Gastrocnemius medialis (tissue), 4 donors: ENCODE measurements at regions not wholly inside any gene's neighbourhood (a gene's known extent, or its start where the extent isn't known, plus 50 kb on each side); places are given as distances from the start of the nearest gene placed in this dataset.
A peak's percentile ranks its signal among the peaks of the same experiment; 100 is the strongest.

ENCODE experiments used
- ATAC-seq, 2 donors: fragments of 150-250 bp; one replicate each; pipeline ENCODE4 v1.9.1; 2016
- DNase-seq, 2 donors: peaks; one replicate each; pipeline ENCODE4 v3.0.0-alpha.2; 2019
- H3K27ac ChIP-seq, 4 donors: fragments of 200-600 bp; sonication (generic); 1 replicate in 1 of 4; 2 replicates in 3 of 4; pipeline ENCODE4 v1.5.1; 2016 to 2018; ENCODE audit warnings: mild to moderate bottlenecking in 2 of 4, moderate library complexity in 1 of 4
- H3K27me3 ChIP-seq, 3 donors: fragments of 200-600 bp; sonication (generic) in 2 of 3; 1 replicate in 1 of 3; 2 replicates in 2 of 3; pipeline versions ENCODE4 v1.5.1 to v1.6.0; 2016 to 2019; ENCODE audit warnings: mild to moderate bottlenecking in 1 of 3, moderate library complexity in 1 of 3
- H3K36me3 ChIP-seq, 2 donors: fragments of 200-600 bp; sonication (generic) in 1 of 2; one replicate each; pipeline ENCODE4 v1.5.1; 2017 to 2018
- H3K4me1 ChIP-seq, 2 donors: fragments of 200-600 bp; sonication (generic) in 1 of 2; one replicate each; pipeline ENCODE4 v1.5.1; 2016 to 2017; ENCODE audit warnings: mild to moderate bottlenecking in 2 of 2
- H3K4me3 ChIP-seq, 4 donors: fragments of 200-600 bp; sonication (generic) in 3 of 4; 1 replicate in 1 of 4; 2 replicates in 3 of 4; pipeline ENCODE4 v1.5.1; 2016 to 2019; ENCODE audit warnings: mild to moderate bottlenecking in 2 of 4
- H3K9me3 ChIP-seq, 3 donors: fragments of 200-600 bp; sonication (generic) in 2 of 3; 1 replicate in 1 of 3; 2 replicates in 2 of 3; pipeline ENCODE4 v1.5.1; 2016 to 2019
- POLR2A ChIP-seq, 2 donors: fragments of 450-650 bp; IDR thresholded peaks; one replicate each; pipeline ENCODE4 v1.6.1; 2017; ENCODE audit warnings: antibody characterized with exemption in 2 of 2, mild to moderate bottlenecking in 2 of 2, moderate library complexity in 2 of 2
- in situ Hi-C, 4 donors: fragments of 200-750 bp; cut with MboI; loops; one replicate each; pipeline versions ENCODE4 v1.15.0 to v1.8.0; 2017; ENCODE audit warnings: low sequenced_read_pairs in 4 of 4
- intact Hi-C: fragments of 100-400 bp; cut with DNase I; formaldehyde crosslinking; loops from one replicate; pipeline ENCODE4 v1.15.1; 2023; ENCODE audit warnings: low total_unique reads
- TF ChIP-seq, protein P1 (sequence below), 5 experiments: fragments of 450-650 bp in 3 of 5; fragments of 200-600 bp in 2 of 5; sonication (generic) in 2 of 5; IDR thresholded peaks in 4 of 5; conservative IDR thresholded peaks in 1 of 5; 1 replicate in 4 of 5; 2 replicates in 1 of 5; pipeline ENCODE4 v1.5.1; 2016 to 2019; ENCODE audit warnings: antibody characterized with exemption in 5 of 5, mild to moderate bottlenecking in 3 of 5, moderate library complexity in 3 of 5

DNA sequence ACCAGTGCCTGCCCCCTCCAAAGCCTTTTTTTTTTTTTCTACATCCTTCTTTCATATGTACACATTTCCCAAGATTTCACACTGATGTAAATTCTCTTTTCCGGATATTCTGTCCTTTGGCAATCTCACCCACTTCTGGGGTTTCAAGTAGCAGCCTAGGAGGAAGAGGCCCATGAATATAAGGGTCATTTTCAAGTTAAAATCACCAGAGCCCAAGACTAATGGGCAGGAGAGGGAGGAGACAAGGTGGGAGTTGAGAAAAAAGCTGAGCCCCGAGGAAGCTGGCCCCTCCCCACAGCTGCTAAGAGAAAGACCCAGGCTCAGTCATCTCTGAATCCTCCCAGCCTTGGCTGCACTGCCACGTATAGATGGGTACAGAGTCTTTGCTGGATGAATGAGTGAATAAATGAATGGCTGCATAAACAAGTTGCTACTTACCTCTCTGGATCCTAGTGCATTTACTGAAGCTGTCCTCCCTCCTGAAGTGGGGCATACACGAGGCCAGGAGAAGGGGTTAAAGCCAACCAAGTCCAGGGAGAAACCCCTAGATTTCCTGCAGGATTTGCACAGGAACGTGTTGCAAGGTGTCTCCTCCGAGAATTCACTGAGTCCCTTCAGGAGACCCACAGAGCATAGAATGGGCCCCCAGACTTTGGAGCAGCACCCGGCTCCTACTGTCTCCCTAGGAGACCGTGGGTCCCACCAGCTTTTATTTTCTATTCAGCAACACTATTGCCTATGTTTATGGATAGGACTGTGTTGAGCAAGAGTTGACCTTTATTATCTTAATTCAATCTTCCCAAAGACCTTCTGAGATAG lies 100.8 kb upstream of the LIPC start:
- no peaks in the 10 kb centered on the region for H3K9me3 ChIP-seq
- no peak for TF ChIP-seq POLR2A (IDR thresholded peaks at IDR 0.05)
- TF ChIP-seq, protein P1, sequence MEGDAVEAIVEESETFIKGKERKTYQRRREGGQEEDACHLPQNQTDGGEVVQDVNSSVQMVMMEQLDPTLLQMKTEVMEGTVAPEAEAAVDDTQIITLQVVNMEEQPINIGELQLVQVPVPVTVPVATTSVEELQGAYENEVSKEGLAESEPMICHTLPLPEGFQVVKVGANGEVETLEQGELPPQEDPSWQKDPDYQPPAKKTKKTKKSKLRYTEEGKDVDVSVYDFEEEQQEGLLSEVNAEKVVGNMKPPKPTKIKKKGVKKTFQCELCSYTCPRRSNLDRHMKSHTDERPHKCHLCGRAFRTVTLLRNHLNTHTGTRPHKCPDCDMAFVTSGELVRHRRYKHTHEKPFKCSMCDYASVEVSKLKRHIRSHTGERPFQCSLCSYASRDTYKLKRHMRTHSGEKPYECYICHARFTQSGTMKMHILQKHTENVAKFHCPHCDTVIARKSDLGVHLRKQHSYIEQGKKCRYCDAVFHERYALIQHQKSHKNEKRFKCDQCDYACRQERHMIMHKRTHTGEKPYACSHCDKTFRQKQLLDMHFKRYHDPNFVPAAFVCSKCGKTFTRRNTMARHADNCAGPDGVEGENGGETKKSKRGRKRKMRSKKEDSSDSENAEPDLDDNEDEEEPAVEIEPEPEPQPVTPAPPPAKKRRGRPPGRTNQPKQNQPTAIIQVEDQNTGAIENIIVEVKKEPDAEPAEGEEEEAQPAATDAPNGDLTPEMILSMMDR (IDR thresholded peaks at IDR 0.05 in 4 of 5, conservative IDR thresholded peaks at IDR 0.05 in 1 of 5) = no peak
- no peaks in the 10 kb centered on the region for H3K36me3 ChIP-seq
- DNase-seq (no peak), ATAC-seq (no peak)
- intact Hi-C loops = loop anchor here (2.0 to 5.0 kb wide), 2 partner anchors 84 to 602 kb away; partner anchors contain the start of gene SLTM
- H3K27ac ChIP-seq = peak overlapping the region; percentile 90 to 97 (median 92)
- in situ Hi-C loops = loop anchor here in 2 of 4 donors (25.0 kb wide), 1 partner anchor 94 kb away; no protein-coding TSS in a partner anchor
- peaks cover 44% of the 10 kb centered on the region in 2 donors for H3K4me1 ChIP-seq
- peak overlapping the region in 1 of 4 donors; percentile 3 for H3K4me3 ChIP-seq
- H3K27me3 ChIP-seq = no peaks in the 10 kb centered on the region

DNA sequence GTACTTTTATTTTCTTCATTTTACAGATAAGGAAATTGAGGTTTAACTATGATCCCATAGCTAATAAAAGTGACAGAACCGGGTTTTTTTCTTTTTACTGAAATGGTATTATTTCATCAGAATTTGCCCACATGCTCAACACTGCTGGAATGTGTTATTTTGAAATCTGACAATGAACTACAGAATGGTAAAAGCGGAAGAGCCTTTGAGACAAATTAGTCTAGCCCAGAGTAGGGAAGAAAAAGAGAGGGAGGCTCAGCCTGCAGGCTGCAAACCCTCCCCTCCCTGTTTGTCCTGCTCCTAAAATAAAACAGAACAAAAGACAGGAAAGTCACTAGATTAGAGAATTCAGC lies 100.3 kb upstream of the LIPC start:
- in situ Hi-C loops = loop anchor here in 2 of 4 donors (25.0 kb wide), 1 partner anchor 94 kb away; no protein-coding TSS in a partner anchor
- Histone ChIP-seq H3K4me3 (peak overlapping the region in 1 of 4 donors; percentile 3), H3K4me1 (peaks cover 44% of the 10 kb centered on the region in 2 donors), H3K9me3 (no peaks in the 10 kb centered on the region), H3K36me3 (no peaks in the 10 kb centered on the region), H3K27me3 (no peaks in the 10 kb centered on the region), H3K27ac (peak overlapping the region; percentile 90 to 97 (median 92))
- TF ChIP-seq POLR2A (IDR thresholded peaks at IDR 0.05) = no peak
- TF ChIP-seq, protein P1 (IDR thresholded peaks at IDR 0.05 in 4 of 5, conservative IDR thresholded peaks at IDR 0.05 in 1 of 5) = no peak
- ATAC-seq (no peak), DNase-seq (no peak)
- intact Hi-C loops = loop anchor here (2.0 to 5.0 kb wide), 2 partner anchors 84 to 601 kb away; partner anchors contain the start of gene SLTM

DNA sequence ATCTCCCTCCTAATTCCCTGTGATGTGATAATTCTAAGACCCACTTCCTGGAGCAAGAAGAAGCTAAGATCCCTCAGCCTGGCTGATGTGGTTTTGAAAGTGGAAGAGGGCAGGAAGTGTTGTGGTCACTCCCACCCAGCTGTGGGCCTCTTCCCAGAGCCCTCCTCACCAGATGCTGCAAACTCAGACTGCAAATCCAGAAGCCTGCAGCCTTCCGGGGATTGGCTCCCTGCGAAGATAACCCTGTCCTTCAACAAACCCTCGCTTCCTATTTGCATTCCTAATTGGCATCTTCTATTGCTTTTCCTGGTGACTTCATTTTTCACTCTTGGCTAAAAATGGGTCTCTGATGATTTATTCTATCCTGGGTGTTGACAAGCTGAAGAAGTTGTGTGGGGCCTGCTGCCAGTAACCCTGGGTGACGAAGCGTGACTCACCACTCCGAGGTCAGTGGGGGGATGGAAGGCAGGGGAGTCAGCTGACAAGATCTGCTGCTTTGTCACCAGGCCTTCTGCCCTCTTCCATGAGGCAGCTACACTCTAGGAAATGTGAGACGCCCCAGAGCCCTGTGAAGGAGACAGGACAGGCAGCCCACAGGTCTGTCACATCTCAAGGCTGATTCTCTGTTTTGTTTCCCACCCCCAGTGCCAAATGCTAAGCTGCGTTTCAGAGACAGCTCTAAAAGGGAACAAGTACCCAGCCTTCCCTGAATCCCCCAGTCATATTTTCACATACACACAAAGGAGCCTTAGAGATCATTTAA lies 99.7 kb upstream of the LIPC start:
- Histone ChIP-seq H3K4me3 (peak overlapping the region in 1 of 4 donors; percentile 3), H3K4me1 (peaks cover 44% of the 10 kb centered on the region in 2 donors), H3K36me3 (no peaks in the 10 kb centered on the region), H3K27me3 (no peaks in the 10 kb centered on the region), H3K27ac (peak overlapping the region; percentile 90 to 97 (median 92)), H3K9me3 (no peaks in the 10 kb centered on the region)
- DNase-seq (peak; percentile 98), ATAC-seq (peak; percentile 87 to 88)
- TF ChIP-seq POLR2A (IDR thresholded peaks at IDR 0.05) = peak; percentile 60 to 75
- TF ChIP-seq, protein P1 (IDR thresholded peaks at IDR 0.05 in 4 of 5, conservative IDR thresholded peaks at IDR 0.05 in 1 of 5) = peak in 1 of 5 experiments; percentile 19
- in situ Hi-C loops = loop anchor here in 2 of 4 donors (25.0 kb wide), 1 partner anchor 95 kb away; no protein-coding TSS in a partner anchor
- intact Hi-C loops = loop anchor here (1.0 to 5.0 kb wide), 8 partner anchors 71 to 601 kb away; partner anchors contain the start of genes ADAM10, MINDY2 and SLTM

DNA sequence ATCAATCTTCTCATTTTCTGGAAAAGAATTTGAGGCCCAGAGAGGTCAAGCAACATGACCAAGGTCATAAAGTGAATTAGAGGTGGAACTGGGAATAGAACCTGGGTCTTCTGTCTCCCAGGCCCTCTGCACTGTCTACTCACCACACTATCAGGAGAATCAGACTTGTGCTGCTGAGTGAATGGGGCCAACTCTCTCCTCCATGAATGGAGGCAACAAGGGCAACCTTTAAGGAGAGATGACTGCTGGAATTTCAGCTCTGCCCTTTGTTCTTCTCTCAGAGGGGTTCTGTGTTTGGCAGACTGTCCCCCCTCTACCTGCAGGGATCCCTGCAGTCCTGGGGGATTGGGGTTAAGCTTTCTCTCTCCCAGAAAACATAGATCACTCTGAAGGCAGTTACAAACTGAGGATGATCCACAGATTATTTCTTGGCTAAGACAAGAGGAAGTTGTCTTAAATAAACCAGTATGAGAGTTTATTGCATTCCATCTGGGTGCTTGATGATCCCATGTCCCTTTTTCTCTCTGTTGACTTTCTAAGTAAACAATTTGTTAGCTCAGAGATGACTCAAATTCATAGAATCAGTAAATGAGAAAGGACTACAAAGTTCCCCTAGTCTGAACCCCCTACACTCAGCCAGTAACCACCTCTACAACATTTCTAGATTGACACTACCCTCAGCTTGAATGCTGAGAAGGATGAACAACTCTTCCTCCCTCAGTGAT lies 99.0 kb upstream of the LIPC start:
- in situ Hi-C loops = loop anchor here in 2 of 4 donors (25.0 kb wide), 1 partner anchor 96 kb away; no protein-coding TSS in a partner anchor
- TF ChIP-seq POLR2A (IDR thresholded peaks at IDR 0.05) = no peak
- TF ChIP-seq, protein P1 (IDR thresholded peaks at IDR 0.05 in 4 of 5, conservative IDR thresholded peaks at IDR 0.05 in 1 of 5) = no peak
- intact Hi-C loops = loop anchor here (1.0 to 5.0 kb wide), 7 partner anchors 72 to 438 kb away; partner anchors contain the start of genes ADAM10 and MINDY2
- H3K4me1 ChIP-seq = peaks cover 44% of the 10 kb centered on the region in 2 donors
- ATAC-seq = no peak
- H3K27me3 ChIP-seq = no peaks in the 10 kb centered on the region
- no peaks in the 10 kb centered on the region for H3K9me3 ChIP-seq
- no peak overlapping the region for H3K4me3 ChIP-seq
- no peaks in the 10 kb centered on the region for H3K36me3 ChIP-seq
- no peak for DNase-seq
- H3K27ac ChIP-seq = peak overlapping the region; percentile 90 to 97 (median 92)
